Neural cell (in vitro differentiated cells): ENCODE measurements at regions not wholly inside any gene's neighbourhood (a gene's known extent, or its start where the extent isn't known, plus 50 kb on each side); places are given as distances from the start of the nearest gene placed in this dataset.

ENCODE experiments used
- H2AFZ ChIP-seq: fragments of 200-600, 300-800 bp; sonication (generic), shearing (Covaris generic); 2 replicates; pipeline ENCODE4 v1.6.0; 2014; ENCODE audit warnings: low read depth, mild to moderate bottlenecking, antibody characterized with exemption, low read length, moderate library complexity
- H3F3A ChIP-seq: fragments of 200-600 bp; shearing (Covaris generic); 2 replicates; pipeline ENCODE4 v1.6.1; 2016; ENCODE audit warnings: mild to moderate bottlenecking, moderate library complexity, mixed read lengths, antibody characterized with exemption, low read length; ENCODE audit not compliant: insufficient read depth, poor library complexity, severe bottlenecking
- H3K27ac ChIP-seq: fragments of 200-600, 300-800 bp; sonication (generic), shearing (Covaris generic); 2 replicates; pipeline ENCODE4 v1.5.1; 2014; ENCODE audit warnings: mild to moderate bottlenecking, low read length, moderate library complexity
- H3K27me3 ChIP-seq: fragments of 300-800, 200-600 bp; sonication (generic), shearing (Covaris generic); 2 replicates; pipeline ENCODE4 v1.6.0; 2014; ENCODE audit warnings: mild to moderate bottlenecking, low read depth, low read length, moderate library complexity; ENCODE audit not compliant: insufficient read depth
- H3K36me3 ChIP-seq: fragments of 300-800, 200-600 bp; sonication (generic), shearing (Covaris generic); 2 replicates; pipeline ENCODE4 v1.5.1; 2014; ENCODE audit warnings: mild to moderate bottlenecking, antibody characterized with exemption, low read length, moderate library complexity; ENCODE audit not compliant: insufficient read depth
- H3K4me2 ChIP-seq: fragments of 300-800, 200-600 bp; sonication (generic), shearing (Covaris generic); 2 replicates; pipeline ENCODE4 v1.6.0; 2014; ENCODE audit warnings: mild to moderate bottlenecking, low read length
- H3K4me3 ChIP-seq: fragments of 300-800, 200-600 bp; sonication (generic), shearing (Covaris generic); 2 replicates; pipeline ENCODE4 v1.5.1; 2014; ENCODE audit warnings: mild to moderate bottlenecking, low read length, moderate library complexity
- H3K79me2 ChIP-seq: fragments of 200-600 bp; shearing (Covaris generic); replicated peaks from 2 replicates; pipeline ENCODE4 v1.6.0; 2014; ENCODE audit warnings: mild to moderate bottlenecking, low read length, moderate library complexity; ENCODE audit not compliant: insufficient read depth
- H3K9ac ChIP-seq: fragments of 300-800, 200-600 bp; sonication (generic), shearing (Covaris generic); 2 replicates; pipeline ENCODE4 v1.6.1; 2016; ENCODE audit warnings: mild to moderate bottlenecking, low read length, mixed read lengths
- H3K9me2 ChIP-seq: fragments of 200-600 bp; shearing (Covaris generic); 2 replicates; pipeline ENCODE4 v1.6.1; 2016; ENCODE audit warnings: mild to moderate bottlenecking, low read length, mixed read lengths; ENCODE audit not compliant: insufficient read depth
- H3K9me3 ChIP-seq: fragments of 200-600, 300-800 bp; sonication (generic), shearing (Covaris generic); 2 replicates; pipeline ENCODE4 v1.6.1; 2016; ENCODE audit warnings: mild to moderate bottlenecking, mixed run types, low read length, moderate library complexity, mixed read lengths
- H4K20me1 ChIP-seq: fragments of 200-600 bp; shearing (Covaris generic); 2 replicates; pipeline ENCODE4 v1.6.1; 2016; ENCODE audit warnings: mild to moderate bottlenecking, mixed run types; ENCODE audit not compliant: insufficient read depth
- EP300 ChIP-seq: fragments of 450-650 bp; conservative IDR thresholded peaks from 2 replicates; pipeline ENCODE4 v1.6.1; 2014; ENCODE audit warnings: antibody characterized with exemption, mild to moderate bottlenecking, moderate library complexity; ENCODE audit not compliant: poor library complexity, severe bottlenecking
- EZH2 ChIP-seq: fragments of 200-600, 300-800 bp; shearing (Covaris generic), sonication (generic); IDR thresholded peaks from 2 replicates; pipeline ENCODE4 v1.6.1; 2014; ENCODE audit warnings: antibody characterized with exemption, low read length, borderline replicate concordance, mild to moderate bottlenecking; ENCODE audit not compliant: insufficient read depth, poor library complexity, severe bottlenecking
- MXI1 ChIP-seq: fragments of 450-650 bp; conservative IDR thresholded peaks from 2 replicates; pipeline ENCODE4 v1.6.1; 2014; ENCODE audit warnings: antibody characterized with exemption, mild to moderate bottlenecking; ENCODE audit not compliant: poor library complexity, severe bottlenecking
- POLR2AphosphoS5 ChIP-seq: IDR thresholded peaks from 2 replicates; pipeline ENCODE4 v1.6.1; 2012
- RAD21 ChIP-seq: fragments of 450-650 bp; conservative IDR thresholded peaks from 2 replicates; pipeline ENCODE4 v1.6.1; 2014; ENCODE audit warnings: antibody characterized with exemption, mild to moderate bottlenecking, moderate library complexity
- SMC3 ChIP-seq: fragments of 450-650 bp; conservative IDR thresholded peaks from 2 replicates; pipeline ENCODE4 v1.6.1; 2014; ENCODE audit warnings: antibody characterized with exemption, mild to moderate bottlenecking, moderate library complexity; ENCODE audit not compliant: poor library complexity
- TAF1 ChIP-seq: IDR thresholded peaks from 2 replicates; pipeline ENCODE4 v1.6.1; 2012; ENCODE audit warnings: low read depth
- TF ChIP-seq, protein P1 (sequence below): fragments of 450-650 bp; IDR thresholded peaks from 2 replicates; pipeline ENCODE4 v1.5.1; 2014; ENCODE audit warnings: antibody characterized with exemption, mild to moderate bottlenecking, moderate library complexity; ENCODE audit not compliant: poor library complexity, severe bottlenecking
- TF ChIP-seq, protein P2 (sequence below): IDR thresholded peaks from 2 replicates; pipeline ENCODE4 v1.6.1; 2012; ENCODE audit warnings: borderline replicate concordance

DNA sequence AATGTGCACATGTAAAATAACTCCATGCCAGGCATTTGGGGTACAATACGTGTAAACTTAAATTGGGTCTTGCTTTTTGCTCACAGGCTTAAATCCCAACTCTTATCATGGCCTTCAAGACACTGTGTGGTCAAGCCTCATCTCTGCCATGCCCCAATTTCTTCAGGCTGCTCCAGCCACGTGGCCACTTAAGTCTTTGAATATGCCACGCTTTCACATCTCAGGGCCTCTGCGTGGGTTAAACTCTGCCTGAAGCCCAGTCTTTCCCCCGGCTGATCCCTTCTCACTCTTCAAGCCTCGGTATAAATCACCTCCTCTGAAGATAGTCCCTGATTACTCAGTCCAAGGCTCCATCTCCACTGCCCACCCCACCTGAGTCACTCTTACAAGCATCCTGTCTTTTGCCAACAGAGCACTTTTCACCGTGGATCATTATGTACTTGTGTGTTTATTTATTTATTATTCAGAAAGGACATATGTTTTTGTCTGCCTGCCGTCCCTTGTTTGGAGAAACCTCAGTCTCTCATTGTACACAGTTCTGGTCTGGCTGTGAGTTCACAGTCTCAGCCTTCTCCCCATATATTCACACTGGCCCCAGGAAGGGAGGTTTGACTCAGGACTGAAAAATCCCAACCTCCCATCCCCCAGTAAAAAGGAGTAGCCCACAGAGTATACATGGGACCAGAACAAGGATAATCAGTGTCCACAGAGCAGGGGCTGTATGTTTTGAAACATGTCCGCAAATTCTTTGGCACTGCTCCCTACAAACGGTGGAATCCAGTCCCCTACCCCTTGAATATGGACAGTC lies 344.7 kb downstream of the MN1 start:
- Histone ChIP-seq H3K27me3 (no peaks in the 10 kb centered on the region), H3K79me2 (no peaks in the 10 kb centered on the region), H3F3A (no peaks in the 10 kb centered on the region), H3K4me2 (no peak overlapping the region), H3K9ac (no peak overlapping the region), H3K4me3 (no peak overlapping the region), H3K9me3 (no peaks in the 10 kb centered on the region), H3K9me2 (no peaks in the 10 kb centered on the region), H3K27ac (no peak overlapping the region), H2AFZ (no peak overlapping the region), H3K36me3 (no peaks in the 10 kb centered on the region), H4K20me1 (no peaks in the 10 kb centered on the region)
- TF ChIP-seq EP300 (no peak), TAF1 (no peak), POLR2AphosphoS5 (no peak), EZH2 (no peak)

DNA sequence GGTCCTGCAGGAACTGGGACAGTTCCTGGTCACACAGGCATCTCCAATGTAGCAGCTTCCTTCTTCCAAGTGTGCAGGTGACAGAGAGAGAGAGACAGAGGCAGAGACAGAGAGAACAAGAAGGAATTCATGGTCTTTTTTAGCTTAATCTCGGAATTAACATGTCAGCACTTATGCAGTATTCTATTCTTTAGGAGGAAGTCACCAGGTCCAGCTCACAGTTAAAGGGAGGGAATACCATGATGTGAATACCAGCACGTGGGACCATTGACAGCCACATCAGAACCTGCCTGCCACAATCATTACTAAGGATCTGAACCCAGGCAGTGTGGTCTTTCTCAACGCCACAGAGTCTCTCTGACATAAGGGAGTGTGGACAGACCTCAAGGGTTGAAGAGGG lies 341.6 kb downstream of the MN1 start:
- Histone ChIP-seq H3K9me3 (no peaks in the 10 kb centered on the region), H3K9ac (no peak overlapping the region), H2AFZ (no peak overlapping the region), H3K36me3 (no peaks in the 10 kb centered on the region), H3K4me3 (no peak overlapping the region), H3K27me3 (no peaks in the 10 kb centered on the region), H3K27ac (no peak overlapping the region), H3K79me2 (no peaks in the 10 kb centered on the region), H3F3A (no peaks in the 10 kb centered on the region), H3K9me2 (no peaks in the 10 kb centered on the region), H3K4me2 (no peak overlapping the region), H4K20me1 (no peaks in the 10 kb centered on the region)
- TF ChIP-seq EZH2 (no peak), POLR2AphosphoS5 (no peak), SMC3 (no peak), TAF1 (no peak), MXI1 (no peak), RAD21 (no peak), EP300 (no peak)
- TF ChIP-seq, protein P1, sequence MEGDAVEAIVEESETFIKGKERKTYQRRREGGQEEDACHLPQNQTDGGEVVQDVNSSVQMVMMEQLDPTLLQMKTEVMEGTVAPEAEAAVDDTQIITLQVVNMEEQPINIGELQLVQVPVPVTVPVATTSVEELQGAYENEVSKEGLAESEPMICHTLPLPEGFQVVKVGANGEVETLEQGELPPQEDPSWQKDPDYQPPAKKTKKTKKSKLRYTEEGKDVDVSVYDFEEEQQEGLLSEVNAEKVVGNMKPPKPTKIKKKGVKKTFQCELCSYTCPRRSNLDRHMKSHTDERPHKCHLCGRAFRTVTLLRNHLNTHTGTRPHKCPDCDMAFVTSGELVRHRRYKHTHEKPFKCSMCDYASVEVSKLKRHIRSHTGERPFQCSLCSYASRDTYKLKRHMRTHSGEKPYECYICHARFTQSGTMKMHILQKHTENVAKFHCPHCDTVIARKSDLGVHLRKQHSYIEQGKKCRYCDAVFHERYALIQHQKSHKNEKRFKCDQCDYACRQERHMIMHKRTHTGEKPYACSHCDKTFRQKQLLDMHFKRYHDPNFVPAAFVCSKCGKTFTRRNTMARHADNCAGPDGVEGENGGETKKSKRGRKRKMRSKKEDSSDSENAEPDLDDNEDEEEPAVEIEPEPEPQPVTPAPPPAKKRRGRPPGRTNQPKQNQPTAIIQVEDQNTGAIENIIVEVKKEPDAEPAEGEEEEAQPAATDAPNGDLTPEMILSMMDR, result no peak
- TF ChIP-seq, protein P2, sequence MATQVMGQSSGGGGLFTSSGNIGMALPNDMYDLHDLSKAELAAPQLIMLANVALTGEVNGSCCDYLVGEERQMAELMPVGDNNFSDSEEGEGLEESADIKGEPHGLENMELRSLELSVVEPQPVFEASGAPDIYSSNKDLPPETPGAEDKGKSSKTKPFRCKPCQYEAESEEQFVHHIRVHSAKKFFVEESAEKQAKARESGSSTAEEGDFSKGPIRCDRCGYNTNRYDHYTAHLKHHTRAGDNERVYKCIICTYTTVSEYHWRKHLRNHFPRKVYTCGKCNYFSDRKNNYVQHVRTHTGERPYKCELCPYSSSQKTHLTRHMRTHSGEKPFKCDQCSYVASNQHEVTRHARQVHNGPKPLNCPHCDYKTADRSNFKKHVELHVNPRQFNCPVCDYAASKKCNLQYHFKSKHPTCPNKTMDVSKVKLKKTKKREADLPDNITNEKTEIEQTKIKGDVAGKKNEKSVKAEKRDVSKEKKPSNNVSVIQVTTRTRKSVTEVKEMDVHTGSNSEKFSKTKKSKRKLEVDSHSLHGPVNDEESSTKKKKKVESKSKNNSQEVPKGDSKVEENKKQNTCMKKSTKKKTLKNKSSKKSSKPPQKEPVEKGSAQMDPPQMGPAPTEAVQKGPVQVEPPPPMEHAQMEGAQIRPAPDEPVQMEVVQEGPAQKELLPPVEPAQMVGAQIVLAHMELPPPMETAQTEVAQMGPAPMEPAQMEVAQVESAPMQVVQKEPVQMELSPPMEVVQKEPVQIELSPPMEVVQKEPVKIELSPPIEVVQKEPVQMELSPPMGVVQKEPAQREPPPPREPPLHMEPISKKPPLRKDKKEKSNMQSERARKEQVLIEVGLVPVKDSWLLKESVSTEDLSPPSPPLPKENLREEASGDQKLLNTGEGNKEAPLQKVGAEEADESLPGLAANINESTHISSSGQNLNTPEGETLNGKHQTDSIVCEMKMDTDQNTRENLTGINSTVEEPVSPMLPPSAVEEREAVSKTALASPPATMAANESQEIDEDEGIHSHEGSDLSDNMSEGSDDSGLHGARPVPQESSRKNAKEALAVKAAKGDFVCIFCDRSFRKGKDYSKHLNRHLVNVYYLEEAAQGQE, result no peak
